HEK293 (cell line): ENCODE measurements at regions not wholly inside any gene's neighbourhood (a gene's known extent, or its start where the extent isn't known, plus 50 kb on each side); places are given as distances from the start of the nearest gene placed in this dataset.

Source experiments
- CTCF ChIA-PET: fragments of 350-600 bp; formaldehyde crosslinking; extraction: SDS; loops from one replicate; lab custom pipeline; 2021; ENCODE audit warnings: antibody characterized with exemption; lab: Yijun Ruan, JAX
- POLR2A ChIA-PET: fragments of 300-600 bp; formaldehyde crosslinking; extraction: SDS; loops from one replicate; lab custom pipeline; 2020; ENCODE audit warnings: antibody characterized with exemption, inconsistent platforms; lab: Yijun Ruan, JAX
- H3K27ac ChIP-seq: fragments of 200-500 bp; sonication (Bioruptor generic); 2 replicates; pipeline ENCODE4 v1.5.1; 2014; ENCODE audit warnings: low read depth, low read length, control low read depth, inconsistent platforms; ENCODE audit errors: extremely low read depth
- H3K36me3 ChIP-seq, 2 experiments: fragments of 200-500 bp in 1 of 2; sonication (Bioruptor generic) in 1 of 2; 1 replicate in 1 of 2; 2 replicates in 1 of 2; pipeline ENCODE4 v1.5.1; 2014 to 2017; ENCODE audit warnings: inconsistent platforms in 2 of 2, low read length in 2 of 2; ENCODE audit not compliant: control insufficient read depth in 2 of 2, insufficient read depth in 1 of 2
- H3K4me1 ChIP-seq: fragments of 200-500 bp; sonication (Bioruptor generic); 2 replicates; pipeline ENCODE4 v1.5.1; 2014; ENCODE audit warnings: mild to moderate bottlenecking, low read length, inconsistent platforms; ENCODE audit not compliant: control insufficient read depth, insufficient read depth
- H3K4me3 ChIP-seq: 2 replicates; pipeline ENCODE4 v1.5.1; 2011; ENCODE audit warnings: low read depth, mild to moderate bottlenecking, control low read depth, low read length, moderate library complexity
- H3K9me3 ChIP-seq: fragments of 200-500 bp; sonication (Bioruptor generic); 2 replicates; pipeline ENCODE4 v1.5.1; 2014; ENCODE audit warnings: low read depth, low read length, inconsistent platforms; ENCODE audit not compliant: control insufficient read depth, insufficient read depth
- IKZF3 ChIP-seq: fragments of 450-650 bp; IDR thresholded peaks from 2 replicates; pipeline ENCODE4 v1.5.0; 2018; ENCODE audit warnings: missing biosample characterization, mild to moderate bottlenecking, missing genetic modification characterization, moderate library complexity
- KLF1 ChIP-seq: fragments of 450-650 bp; formaldehyde crosslinking; IDR thresholded peaks from 2 replicates; pipeline ENCODE4 v1.5.1; 2016; ENCODE audit warnings: missing biosample characterization, missing genetic modification characterization
- KLF7 ChIP-seq: fragments of 450-650 bp; formaldehyde crosslinking; IDR thresholded peaks from 2 replicates; pipeline ENCODE4 v1.5.1; 2016; ENCODE audit warnings: missing biosample characterization, missing genetic modification characterization, borderline replicate concordance
- MZF1 ChIP-seq: fragments of 450-650 bp; formaldehyde crosslinking; IDR thresholded peaks from 2 replicates; pipeline ENCODE4 v1.5.1; 2017; ENCODE audit warnings: missing biosample characterization, missing genetic modification characterization, borderline replicate concordance
- SETDB1 ChIP-seq: IDR thresholded peaks from one replicate; pipeline ENCODE4 v1.6.1; 2017; ENCODE audit warnings: mild to moderate bottlenecking, low read length, moderate library complexity, mixed read lengths; ENCODE audit not compliant: insufficient read length
- TCF7L2 ChIP-seq: IDR thresholded peaks from 2 replicates; pipeline ENCODE4 v1.6.1; 2011; ENCODE audit warnings: low read depth, mild to moderate bottlenecking, inconsistent platforms, low read length, moderate library complexity, borderline replicate concordance
- ZBTB20 ChIP-seq: fragments of 450-650 bp; formaldehyde crosslinking; IDR thresholded peaks from 2 replicates; pipeline ENCODE4 v1.5.1; 2016; ENCODE audit warnings: missing biosample characterization, missing genetic modification characterization
- ZFP3 ChIP-seq: fragments of 450-650 bp; formaldehyde crosslinking; IDR thresholded peaks from 2 replicates; pipeline ENCODE4 v1.5.1; 2016; ENCODE audit warnings: low read depth, missing biosample characterization, missing genetic modification characterization
- ZFP41 ChIP-seq: fragments of 450-650 bp; formaldehyde crosslinking; IDR thresholded peaks from 2 replicates; pipeline ENCODE4 v1.5.1; 2016; ENCODE audit warnings: missing biosample characterization, missing genetic modification characterization, borderline replicate concordance
- ZIC2 ChIP-seq: fragments of 450-650 bp; formaldehyde crosslinking; IDR thresholded peaks from 2 replicates; pipeline ENCODE4 v1.5.1; 2016; ENCODE audit warnings: missing biosample characterization, missing genetic modification characterization
- ZNF223 ChIP-seq: fragments of 450-650 bp; formaldehyde crosslinking; IDR thresholded peaks from 2 replicates; pipeline ENCODE4 v1.5.1; 2016; ENCODE audit warnings: missing biosample characterization, missing genetic modification characterization
- ZNF248 ChIP-seq: fragments of 450-650 bp; formaldehyde crosslinking; IDR thresholded peaks from 2 replicates; pipeline ENCODE4 v1.5.1; 2017; ENCODE audit warnings: missing biosample characterization, missing genetic modification characterization
- ZNF416 ChIP-seq: fragments of 450-650 bp; formaldehyde crosslinking; IDR thresholded peaks from 2 replicates; pipeline ENCODE4 v1.5.1; 2016; ENCODE audit warnings: missing biosample characterization, missing genetic modification characterization
- ZNF610 ChIP-seq: fragments of 450-650 bp; formaldehyde crosslinking; IDR thresholded peaks from 2 replicates; pipeline ENCODE4 v1.5.1; 2016; ENCODE audit warnings: missing biosample characterization, missing genetic modification characterization, borderline replicate concordance
- ZNF626 ChIP-seq: fragments of 450-650 bp; sonication (Bioruptor Pico); formaldehyde crosslinking; IDR thresholded peaks from 2 replicates; pipeline ENCODE4 v1.5.1; 2018; ENCODE audit warnings: missing biosample characterization, missing genetic modification characterization, inconsistent platforms
- TF ChIP-seq, protein P1 (sequence below): fragments of 450-650 bp; formaldehyde crosslinking; IDR thresholded peaks from 2 replicates; pipeline ENCODE4 v1.5.1; 2016; ENCODE audit warnings: missing biosample characterization, missing genetic modification characterization
- TF ChIP-seq, protein P2 (sequence below): fragments of 450-650 bp; formaldehyde crosslinking; IDR thresholded peaks from 2 replicates; pipeline ENCODE4 v1.5.1; 2016; ENCODE audit warnings: missing biosample characterization, missing genetic modification characterization
- TF ChIP-seq, protein P3 (sequence below): fragments of 450-650 bp; formaldehyde crosslinking; IDR thresholded peaks from 2 replicates; pipeline ENCODE4 v1.5.1; 2016; ENCODE audit warnings: missing biosample characterization, missing genetic modification characterization
- TF ChIP-seq, protein P4 (sequence below): fragments of 450-650 bp; formaldehyde crosslinking; IDR thresholded peaks from 2 replicates; pipeline ENCODE4 v1.5.1; 2016; ENCODE audit warnings: missing biosample characterization, missing genetic modification characterization

DNA sequence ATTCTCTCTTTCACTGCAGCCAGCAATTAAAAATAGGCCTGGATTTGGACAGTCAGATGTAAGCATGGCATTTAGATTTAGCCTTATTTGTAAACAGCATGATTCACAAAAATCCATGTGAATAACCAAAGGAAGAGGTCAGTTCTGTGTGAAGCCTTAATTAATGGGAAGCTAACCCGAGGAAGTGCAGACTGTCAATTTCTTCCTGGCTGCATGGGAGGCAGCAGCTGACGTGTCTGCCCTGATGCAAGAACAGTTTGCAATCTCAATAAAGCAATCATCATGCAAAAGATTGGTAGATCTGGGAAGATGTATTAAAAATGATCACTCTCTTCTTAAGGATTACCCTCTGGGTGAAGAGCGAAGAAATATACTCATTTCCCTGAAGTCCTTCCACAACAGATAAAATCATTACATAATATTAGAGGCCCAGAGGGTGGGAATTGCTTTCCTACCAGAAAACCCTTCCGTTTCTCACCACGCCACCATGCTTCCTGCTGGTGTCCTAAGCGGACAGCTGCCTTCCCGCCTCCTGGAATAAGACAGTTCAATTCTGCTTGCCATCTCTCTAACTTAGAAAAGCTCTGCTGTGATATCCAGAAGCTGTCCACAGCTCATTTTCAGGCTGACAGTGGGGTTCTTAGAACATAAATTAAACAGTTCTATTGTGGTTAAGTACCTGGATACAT lies 526.7 kb upstream of the NRP1 start:
- CTCF ChIA-PET = no interaction called here
- no peak for TF ChIP-seq ZIC2 (tag by site-specific recombination)
- TF ChIP-seq ZNF223 (tag by site-specific recombination) = no peak
- TF ChIP-seq KLF1 (tag by site-specific recombination) = no peak
- TF ChIP-seq, protein P1, sequence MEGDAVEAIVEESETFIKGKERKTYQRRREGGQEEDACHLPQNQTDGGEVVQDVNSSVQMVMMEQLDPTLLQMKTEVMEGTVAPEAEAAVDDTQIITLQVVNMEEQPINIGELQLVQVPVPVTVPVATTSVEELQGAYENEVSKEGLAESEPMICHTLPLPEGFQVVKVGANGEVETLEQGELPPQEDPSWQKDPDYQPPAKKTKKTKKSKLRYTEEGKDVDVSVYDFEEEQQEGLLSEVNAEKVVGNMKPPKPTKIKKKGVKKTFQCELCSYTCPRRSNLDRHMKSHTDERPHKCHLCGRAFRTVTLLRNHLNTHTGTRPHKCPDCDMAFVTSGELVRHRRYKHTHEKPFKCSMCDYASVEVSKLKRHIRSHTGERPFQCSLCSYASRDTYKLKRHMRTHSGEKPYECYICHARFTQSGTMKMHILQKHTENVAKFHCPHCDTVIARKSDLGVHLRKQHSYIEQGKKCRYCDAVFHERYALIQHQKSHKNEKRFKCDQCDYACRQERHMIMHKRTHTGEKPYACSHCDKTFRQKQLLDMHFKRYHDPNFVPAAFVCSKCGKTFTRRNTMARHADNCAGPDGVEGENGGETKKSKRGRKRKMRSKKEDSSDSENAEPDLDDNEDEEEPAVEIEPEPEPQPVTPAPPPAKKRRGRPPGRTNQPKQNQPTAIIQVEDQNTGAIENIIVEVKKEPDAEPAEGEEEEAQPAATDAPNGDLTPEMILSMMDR = no peak
- no peak for TF ChIP-seq ZBTB20 (tag by site-specific recombination)
- TF ChIP-seq, all 188 proteins: peak for 0
- Histone ChIP-seq H3K4me1 (no peaks in the 10 kb centered on the region), H3K27ac (no peak overlapping the region), H3K36me3 (no peaks in the 10 kb centered on the region), H3K4me3 (no peak overlapping the region), H3K9me3 (no peaks in the 10 kb centered on the region)
- POLR2A ChIA-PET = no interaction called here

DNA sequence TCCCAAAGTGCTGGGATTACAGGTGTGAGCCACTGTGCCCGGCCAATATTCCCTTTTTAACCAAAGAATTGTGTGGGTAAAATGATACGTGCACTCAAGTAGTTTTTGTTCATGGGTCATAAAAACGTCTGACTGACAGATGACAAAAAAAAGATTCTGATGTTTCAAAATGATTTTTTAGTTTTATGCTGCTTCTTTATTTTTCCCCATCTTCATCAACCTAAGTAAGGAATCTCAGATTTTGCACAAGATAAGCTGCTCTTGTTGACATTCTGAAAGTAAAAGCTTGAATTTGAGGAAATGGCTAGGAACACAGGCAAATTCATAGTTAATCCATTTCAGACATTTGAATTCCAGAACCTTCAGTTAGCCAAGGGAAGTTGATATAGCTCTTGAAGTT lies 526.1 kb upstream of the NRP1 start:
- no peak for TF ChIP-seq ZNF248
- no peak for TF ChIP-seq ZFP3 (tag by site-specific recombination)
- TF ChIP-seq ZFP41 (tag by site-specific recombination) = no peak
- TF ChIP-seq, protein P2, sequence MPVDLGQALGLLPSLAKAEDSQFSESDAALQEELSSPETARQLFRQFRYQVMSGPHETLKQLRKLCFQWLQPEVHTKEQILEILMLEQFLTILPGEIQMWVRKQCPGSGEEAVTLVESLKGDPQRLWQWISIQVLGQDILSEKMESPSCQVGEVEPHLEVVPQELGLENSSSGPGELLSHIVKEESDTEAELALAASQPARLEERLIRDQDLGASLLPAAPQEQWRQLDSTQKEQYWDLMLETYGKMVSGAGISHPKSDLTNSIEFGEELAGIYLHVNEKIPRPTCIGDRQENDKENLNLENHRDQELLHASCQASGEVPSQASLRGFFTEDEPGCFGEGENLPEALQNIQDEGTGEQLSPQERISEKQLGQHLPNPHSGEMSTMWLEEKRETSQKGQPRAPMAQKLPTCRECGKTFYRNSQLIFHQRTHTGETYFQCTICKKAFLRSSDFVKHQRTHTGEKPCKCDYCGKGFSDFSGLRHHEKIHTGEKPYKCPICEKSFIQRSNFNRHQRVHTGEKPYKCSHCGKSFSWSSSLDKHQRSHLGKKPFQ = no peak
- TF ChIP-seq, protein P3, sequence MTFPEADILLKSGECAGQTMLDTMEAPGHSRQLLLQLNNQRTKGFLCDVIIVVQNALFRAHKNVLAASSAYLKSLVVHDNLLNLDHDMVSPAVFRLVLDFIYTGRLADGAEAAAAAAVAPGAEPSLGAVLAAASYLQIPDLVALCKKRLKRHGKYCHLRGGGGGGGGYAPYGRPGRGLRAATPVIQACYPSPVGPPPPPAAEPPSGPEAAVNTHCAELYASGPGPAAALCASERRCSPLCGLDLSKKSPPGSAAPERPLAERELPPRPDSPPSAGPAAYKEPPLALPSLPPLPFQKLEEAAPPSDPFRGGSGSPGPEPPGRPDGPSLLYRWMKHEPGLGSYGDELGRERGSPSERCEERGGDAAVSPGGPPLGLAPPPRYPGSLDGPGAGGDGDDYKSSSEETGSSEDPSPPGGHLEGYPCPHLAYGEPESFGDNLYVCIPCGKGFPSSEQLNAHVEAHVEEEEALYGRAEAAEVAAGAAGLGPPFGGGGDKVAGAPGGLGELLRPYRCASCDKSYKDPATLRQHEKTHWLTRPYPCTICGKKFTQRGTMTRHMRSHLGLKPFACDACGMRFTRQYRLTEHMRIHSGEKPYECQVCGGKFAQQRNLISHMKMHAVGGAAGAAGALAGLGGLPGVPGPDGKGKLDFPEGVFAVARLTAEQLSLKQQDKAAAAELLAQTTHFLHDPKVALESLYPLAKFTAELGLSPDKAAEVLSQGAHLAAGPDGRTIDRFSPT = no peak
- H3K27ac ChIP-seq = no peak overlapping the region
- no peak overlapping the region for H3K4me3 ChIP-seq
- H3K4me1 ChIP-seq = no peaks in the 10 kb centered on the region
- POLR2A ChIA-PET = no interaction called here
- H3K36me3 ChIP-seq = no peaks in the 10 kb centered on the region
- CTCF ChIA-PET = no interaction called here
- H3K9me3 ChIP-seq = no peaks in the 10 kb centered on the region

DNA sequence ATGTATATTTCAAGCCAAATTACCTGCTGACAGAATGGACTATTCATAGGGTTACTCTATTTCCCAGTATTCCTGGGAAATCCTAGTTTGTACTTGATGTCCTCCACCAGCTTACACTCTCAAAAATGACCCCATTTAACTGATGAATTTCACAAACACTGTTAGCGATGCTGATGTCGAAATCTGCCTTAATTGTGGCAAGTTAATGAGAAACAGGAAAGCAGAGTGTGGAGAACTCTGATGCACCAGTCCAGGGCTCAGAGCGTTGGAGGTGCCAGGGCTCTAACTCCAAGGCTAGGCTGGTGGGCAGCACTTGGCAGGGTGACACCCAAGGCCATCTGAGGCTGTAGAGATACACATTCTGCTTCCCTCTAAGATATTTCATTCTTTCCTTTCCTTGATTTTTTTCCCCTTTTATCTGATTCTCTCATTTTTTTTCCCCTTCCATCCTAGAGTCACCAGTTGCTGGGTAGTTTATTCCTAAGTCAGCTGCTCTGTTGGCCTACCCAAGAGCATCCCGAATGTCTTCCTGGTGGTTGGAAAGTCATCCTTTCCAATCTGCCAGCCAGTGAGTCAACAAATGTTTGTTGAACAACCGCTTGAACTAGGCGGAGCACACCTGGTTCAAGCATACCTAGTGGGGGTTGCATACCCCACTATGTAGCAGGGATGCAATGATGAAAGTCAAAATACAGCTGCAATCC lies 525.0 kb upstream of the NRP1 start:
- ChIA-PET CTCF (interaction anchor here (0.5 to 0.6 kb wide), 3 partner anchors 47 to 524 kb away, joined by 3 to 6 read pairs (median 4); no protein-coding TSS in a partner anchor), POLR2A (interaction anchor here (0.5 to 0.6 kb wide), 2 partner anchors 529 to 602 kb away, joined by 5 to 10 read pairs; no protein-coding TSS in a partner anchor)
- no peaks in the 10 kb centered on the region for H3K4me1 ChIP-seq
- H3K9me3 ChIP-seq = no peaks in the 10 kb centered on the region
- no peaks in the 10 kb centered on the region for H3K36me3 ChIP-seq
- no peak overlapping the region for H3K4me3 ChIP-seq
- H3K27ac ChIP-seq = no peak overlapping the region
- TF ChIP-seq IKZF3 (no peak), ZFP3 (tag by site-specific recombination) (no peak), ZNF416 (no peak), SETDB1 (no peak), ZNF626 (tag by site-specific recombination) (no peak), ZBTB20 (tag by site-specific recombination) (no peak), ZNF610 (tag by site-specific recombination) (no peak), TCF7L2 (no peak), KLF7 (tag by site-specific recombination) (no peak), MZF1 (tag by site-specific recombination) (no peak)
- TF ChIP-seq, protein P4, sequence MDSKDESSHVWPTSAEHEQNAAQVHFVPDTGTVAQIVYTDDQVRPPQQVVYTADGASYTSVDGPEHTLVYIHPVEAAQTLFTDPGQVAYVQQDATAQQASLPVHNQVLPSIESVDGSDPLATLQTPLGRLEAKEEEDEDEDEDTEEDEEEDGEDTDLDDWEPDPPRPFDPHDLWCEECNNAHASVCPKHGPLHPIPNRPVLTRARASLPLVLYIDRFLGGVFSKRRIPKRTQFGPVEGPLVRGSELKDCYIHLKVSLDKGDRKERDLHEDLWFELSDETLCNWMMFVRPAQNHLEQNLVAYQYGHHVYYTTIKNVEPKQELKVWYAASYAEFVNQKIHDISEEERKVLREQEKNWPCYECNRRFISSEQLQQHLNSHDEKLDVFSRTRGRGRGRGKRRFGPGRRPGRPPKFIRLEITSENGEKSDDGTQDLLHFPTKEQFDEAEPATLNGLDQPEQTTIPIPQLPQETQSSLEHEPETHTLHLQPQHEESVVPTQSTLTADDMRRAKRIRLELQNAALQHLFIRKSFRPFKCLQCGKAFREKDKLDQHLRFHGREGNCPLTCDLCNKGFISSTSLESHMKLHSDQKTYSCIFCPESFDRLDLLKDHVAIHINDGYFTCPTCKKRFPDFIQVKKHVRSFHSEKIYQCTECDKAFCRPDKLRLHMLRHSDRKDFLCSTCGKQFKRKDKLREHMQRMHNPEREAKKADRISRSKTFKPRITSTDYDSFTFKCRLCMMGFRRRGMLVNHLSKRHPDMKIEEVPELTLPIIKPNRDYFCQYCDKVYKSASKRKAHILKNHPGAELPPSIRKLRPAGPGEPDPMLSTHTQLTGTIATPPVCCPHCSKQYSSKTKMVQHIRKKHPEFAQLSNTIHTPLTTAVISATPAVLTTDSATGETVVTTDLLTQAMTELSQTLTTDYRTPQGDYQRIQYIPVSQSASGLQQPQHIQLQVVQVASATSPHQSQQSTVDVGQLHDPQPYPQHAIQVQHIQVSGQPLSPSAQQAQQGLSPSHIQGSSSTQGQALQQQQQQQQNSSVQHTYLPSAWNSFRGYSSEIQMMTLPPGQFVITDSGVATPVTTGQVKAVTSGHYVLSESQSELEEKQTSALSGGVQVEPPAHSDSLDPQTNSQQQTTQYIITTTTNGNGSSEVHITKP (tag by site-specific recombination) = no peak
